ENCODE measurements at regions not wholly inside any gene's neighbourhood (a gene's known extent, or its start where the extent isn't known, plus 50 kb on each side); places are given as distances from the start of the nearest gene placed in this dataset.

GRCh38 chr10:10755490-10755889 lies 262.2 kb upstream of the CELF2 start:
- TF ChIP-seq CTCF (IDR thresholded peaks at IDR 0.05), result no peak
- TF ChIP-seq EZH2phosphoT487 (IDR thresholded peaks at IDR 0.05), result no peak
- TF ChIP-seq EZH2 (IDR thresholded peaks at IDR 0.05), result no peak

Measured in neural progenitor cell (in vitro differentiated cells).